ENCODE measurements at regions not wholly inside any gene's neighbourhood (a gene's known extent, or its start where the extent isn't known, plus 50 kb on each side); places are given as distances from the start of the nearest gene placed in this dataset.

DNA sequence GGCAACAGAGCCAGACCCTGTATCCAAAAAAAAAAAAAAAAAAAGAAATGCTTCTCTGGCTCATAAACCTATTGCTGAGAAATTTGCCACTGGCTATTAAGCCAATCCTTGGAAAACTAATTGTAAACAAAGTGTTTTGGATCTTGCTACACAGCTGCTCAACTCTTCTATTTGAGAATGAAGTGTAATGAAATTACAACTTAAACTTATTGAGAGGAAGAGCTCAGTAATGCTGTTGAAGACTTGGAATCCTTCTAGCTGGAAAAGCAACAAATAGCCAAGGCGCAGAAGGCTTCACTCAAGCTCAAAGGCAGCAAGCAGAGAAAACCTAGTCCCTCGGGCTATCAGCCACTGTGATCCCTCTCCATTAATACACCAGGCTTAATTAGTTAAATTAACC is 99.6 kb upstream of the ZNF438 start:
- TF ChIP-seq, protein P1, sequence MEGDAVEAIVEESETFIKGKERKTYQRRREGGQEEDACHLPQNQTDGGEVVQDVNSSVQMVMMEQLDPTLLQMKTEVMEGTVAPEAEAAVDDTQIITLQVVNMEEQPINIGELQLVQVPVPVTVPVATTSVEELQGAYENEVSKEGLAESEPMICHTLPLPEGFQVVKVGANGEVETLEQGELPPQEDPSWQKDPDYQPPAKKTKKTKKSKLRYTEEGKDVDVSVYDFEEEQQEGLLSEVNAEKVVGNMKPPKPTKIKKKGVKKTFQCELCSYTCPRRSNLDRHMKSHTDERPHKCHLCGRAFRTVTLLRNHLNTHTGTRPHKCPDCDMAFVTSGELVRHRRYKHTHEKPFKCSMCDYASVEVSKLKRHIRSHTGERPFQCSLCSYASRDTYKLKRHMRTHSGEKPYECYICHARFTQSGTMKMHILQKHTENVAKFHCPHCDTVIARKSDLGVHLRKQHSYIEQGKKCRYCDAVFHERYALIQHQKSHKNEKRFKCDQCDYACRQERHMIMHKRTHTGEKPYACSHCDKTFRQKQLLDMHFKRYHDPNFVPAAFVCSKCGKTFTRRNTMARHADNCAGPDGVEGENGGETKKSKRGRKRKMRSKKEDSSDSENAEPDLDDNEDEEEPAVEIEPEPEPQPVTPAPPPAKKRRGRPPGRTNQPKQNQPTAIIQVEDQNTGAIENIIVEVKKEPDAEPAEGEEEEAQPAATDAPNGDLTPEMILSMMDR (IDR thresholded peaks at IDR 0.05; ENCODE audit: low read depth, low read length), result no peak
- TF ChIP-seq MYC (IDR thresholded peaks at IDR 0.05; ENCODE audit: low read depth, low read length) (no peak), POLR2A (IDR thresholded peaks at IDR 0.05; ENCODE audit: extremely low read depth, insufficient read length) (no peak), MAX (IDR thresholded peaks at IDR 0.05; ENCODE audit: low read depth, low read length) (no peak)

Measured in NB4 (cell line).